K562 (cell line): ENCODE measurements at regions not wholly inside any gene's neighbourhood (a gene's known extent, or its start where the extent isn't known, plus 50 kb on each side); places are given as distances from the start of the nearest gene placed in this dataset.

Experiments
- CTCF ChIP-seq, 3 experiments: IDR thresholded peaks in 2 of 3; conservative IDR thresholded peaks in 1 of 3; 2 replicates each; pipeline ENCODE4 v1.5.1; 2011 to 2012; ENCODE audit warnings: low read length in 3 of 3, mild to moderate bottlenecking in 3 of 3, control low read depth in 2 of 3, improper control_type of control experiment in 1 of 3, inconsistent platforms in 1 of 3, low read depth in 1 of 3, mixed read lengths in 1 of 3, moderate library complexity in 1 of 3; ENCODE audit not compliant: insufficient read depth in 2 of 3
- E2F6 ChIP-seq, 2 experiments: IDR thresholded peaks; 2 replicates each; pipeline ENCODE4 v1.6.1; 2011; ENCODE audit warnings: borderline replicate concordance in 1 of 2, control low read depth in 1 of 2, low read depth in 1 of 2, low read length in 1 of 2, mild to moderate bottlenecking in 1 of 2, mixed read lengths in 1 of 2, moderate library complexity in 1 of 2; ENCODE audit not compliant: insufficient read depth in 1 of 2, insufficient read length in 1 of 2, poor library complexity in 1 of 2, severe bottlenecking in 1 of 2; ENCODE audit errors: extremely low read depth in 1 of 2
- NCOR1 ChIP-seq: fragments of 450-650 bp; IDR thresholded peaks from 2 replicates; pipeline ENCODE4 v1.6.1; 2016; ENCODE audit warnings: mild to moderate bottlenecking, moderate library complexity
- NFYB ChIP-seq: IDR thresholded peaks from 2 replicates; pipeline ENCODE4 v1.6.1; 2011; ENCODE audit warnings: mild to moderate bottlenecking, moderate library complexity; ENCODE audit not compliant: insufficient read length; ENCODE audit errors: extremely low read depth
- POLR2AphosphoS5 ChIP-seq: IDR thresholded peaks from 2 replicates; pipeline ENCODE4 v1.6.1; 2011; ENCODE audit warnings: mild to moderate bottlenecking, low read depth, low read length, moderate library complexity; ENCODE audit not compliant: control insufficient read depth, insufficient read depth
- SP1 ChIP-seq: sonication (generic); formaldehyde crosslinking; IDR thresholded peaks from 2 replicates; pipeline ENCODE4 v1.8.1; 2022; ENCODE audit warnings: mild to moderate bottlenecking, missing genetic modification reagents
- TBP ChIP-seq: optimal IDR thresholded peaks from 2 replicates; pipeline ENCODE3; 2011; ENCODE audit warnings: low read depth, low read length, improper control_type of control experiment
- ZBTB43 ChIP-seq: sonication (generic); formaldehyde crosslinking; IDR thresholded peaks from 2 replicates; pipeline ENCODE4 v1.8.0; 2023; ENCODE audit warnings: mild to moderate bottlenecking, missing genetic modification reagents

GRCh38 chr18:22052405-22053105 lies 116.8 kb upstream of the GATA6 start:
- TF ChIP-seq POLR2AphosphoS5 (no peak), ZBTB43 (CRISPR knock-in tag) (no peak), NFYB (no peak), SP1 (no peak), CTCF (IDR thresholded peaks at IDR 0.05 in 2 of 3, conservative IDR thresholded peaks at IDR 0.05 in 1 of 3; ENCODE audit: insufficient read depth in 2 of 3, low read depth in 1 of 3, low read length in 3 of 3) (no peak), NCOR1 (no peak), TBP (no peak), E2F6 (IDR thresholded peaks at IDR 0.05; ENCODE audit: borderline replicate concordance in 1 of 2, extremely low read depth in 1 of 2, insufficient read depth in 1 of 2, insufficient read length in 1 of 2, low read depth in 1 of 2, low read length in 1 of 2, poor library complexity in 1 of 2, severe bottlenecking in 1 of 2) (no peak)
